ENCODE measurements at regions not wholly inside any gene's neighbourhood (a gene's known extent, or its start where the extent isn't known, plus 50 kb on each side); places are given as distances from the start of the nearest gene placed in this dataset.
"Not testable (repeated sequence)": the region's sequence is repeated elsewhere in the genome, so short reads cannot be mapped to it uniquely, and the experiment has no call there.

DNA sequence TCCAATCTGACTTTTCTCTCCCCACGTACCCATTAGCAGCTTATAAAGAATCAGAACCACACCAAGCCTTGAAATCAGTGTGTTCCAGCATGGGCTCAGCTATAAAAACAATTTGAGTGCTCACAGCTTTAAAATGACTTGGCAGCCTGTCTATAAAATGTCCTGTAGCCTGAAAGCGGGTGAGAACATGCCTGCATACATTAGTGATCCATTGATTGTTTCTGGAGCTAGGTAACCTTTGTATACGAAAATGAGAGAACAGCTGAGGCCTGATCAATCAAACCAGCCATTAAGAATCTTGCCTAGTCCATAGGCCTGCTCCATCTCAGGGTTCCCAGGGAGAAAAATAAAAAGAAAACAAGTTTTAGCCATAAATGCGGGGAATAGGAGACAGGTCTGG is 245.8 kb upstream of the SULF2 start:
- no peak for DNase-seq (ENCODE audit: low spot score, unreplicated experiment)
- no peak overlapping the region for H3K27ac Mint-ChIP-seq

GRCh38 chr20:48026981-48027592 is 241.8 kb upstream of the SULF2 start:
- no peak overlapping the region for H3K27ac Mint-ChIP-seq
- no peaks in the 10 kb centered on the region for H3K36me3 Mint-ChIP-seq (ENCODE audit: insufficient read depth)
- H3K9me3 Mint-ChIP-seq (ENCODE audit: low read depth) = peaks cover 3% of the 10 kb centered on the region
- no peak for TF ChIP-seq CTCF (IDR thresholded peaks at IDR 0.05; ENCODE audit: unreplicated experiment)
- no peak for DNase-seq (ENCODE audit: low spot score, unreplicated experiment)
- H3K4me1 Mint-ChIP-seq (ENCODE audit: low read depth) = no peaks in the 10 kb centered on the region
- H3K4me3 Mint-ChIP-seq (ENCODE audit: low read depth) = no peak overlapping the region
- H3K27me3 Mint-ChIP-seq = peaks cover 5% of the 10 kb centered on the region

More for the DNA sequence above, 245.8 kb upstream of the SULF2 start:
- Mint-ChIP-seq H3K27me3 (no peaks in the 10 kb centered on the region), H3K9me3 (ENCODE audit: low read depth) (no peaks in the 10 kb centered on the region), H3K4me3 (ENCODE audit: low read depth) (no peak overlapping the region), H3K36me3 (ENCODE audit: insufficient read depth) (no peaks in the 10 kb centered on the region), H3K4me1 (ENCODE audit: low read depth) (no peaks in the 10 kb centered on the region)
- TF ChIP-seq CTCF (IDR thresholded peaks at IDR 0.05; ENCODE audit: unreplicated experiment) = no peak

- Mint-ChIP-seq H3K4me1 (ENCODE audit: low read depth) (no peaks in the 10 kb centered on the region), H3K27ac (no peak overlapping the region), H3K27me3 (peaks cover 5% of the 10 kb centered on the region), H3K36me3 (ENCODE audit: insufficient read depth) (no peaks in the 10 kb centered on the region), H3K4me3 (ENCODE audit: low read depth) (no peak overlapping the region), H3K9me3 (ENCODE audit: low read depth) (peaks cover 3% of the 10 kb centered on the region)
- DNase-seq (ENCODE audit: low spot score, unreplicated experiment) = no peak
- TF ChIP-seq CTCF (IDR thresholded peaks at IDR 0.05; ENCODE audit: unreplicated experiment) = no peak
Observed at GRCh38 chr20:48025661-48026060, 240.4 kb upstream of the SULF2 start.

DNA sequence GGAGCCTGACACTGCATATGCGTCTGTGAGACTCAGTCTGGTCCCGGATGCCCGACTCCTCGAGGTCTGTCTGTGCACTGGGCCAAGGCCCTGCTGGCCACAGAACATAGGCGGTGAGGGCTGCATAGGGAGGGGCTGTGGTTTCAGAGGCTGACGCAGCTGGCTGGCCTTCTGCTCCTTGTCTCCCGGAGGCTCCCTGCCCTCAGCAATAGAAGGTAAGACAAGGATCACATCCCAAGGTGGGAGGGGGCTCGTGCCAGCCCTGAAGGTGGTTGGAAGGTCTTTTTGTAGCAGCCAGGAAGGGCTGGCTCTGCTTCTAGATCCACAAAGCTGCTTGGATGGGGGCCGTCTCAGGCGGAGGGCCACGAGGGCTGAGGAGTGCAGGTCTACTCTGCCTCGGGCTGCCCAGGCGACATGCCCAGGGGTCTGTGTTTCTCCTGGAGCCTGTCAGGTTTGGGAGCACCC is 239.8 kb upstream of the SULF2 start:
- TF ChIP-seq CTCF (IDR thresholded peaks at IDR 0.05; ENCODE audit: unreplicated experiment) = no peak
- no peak for DNase-seq (ENCODE audit: low spot score, unreplicated experiment)
- Mint-ChIP-seq H3K27ac (no peak overlapping the region), H3K4me1 (ENCODE audit: low read depth) (peaks cover 2% of the 10 kb centered on the region), H3K9me3 (ENCODE audit: low read depth) (peaks cover 3% of the 10 kb centered on the region), H3K27me3 (peaks cover 5% of the 10 kb centered on the region), H3K4me3 (ENCODE audit: low read depth) (no peak overlapping the region), H3K36me3 (ENCODE audit: insufficient read depth) (no peaks in the 10 kb centered on the region)

- H3K27ac Mint-ChIP-seq = no peak overlapping the region
- TF ChIP-seq CTCF (IDR thresholded peaks at IDR 0.05; ENCODE audit: unreplicated experiment) = no peak
- no peaks in the 10 kb centered on the region for H3K36me3 Mint-ChIP-seq (ENCODE audit: insufficient read depth)
- peaks cover 3% of the 10 kb centered on the region for H3K9me3 Mint-ChIP-seq (ENCODE audit: low read depth)
- H3K4me1 Mint-ChIP-seq (ENCODE audit: low read depth) = peaks cover 3% of the 10 kb centered on the region
- DNase-seq (ENCODE audit: low spot score, unreplicated experiment) = no peak
- H3K4me3 Mint-ChIP-seq (ENCODE audit: low read depth) = no peak overlapping the region
- H3K27me3 Mint-ChIP-seq = peaks cover 5% of the 10 kb centered on the region
Observed at GRCh38 chr20:48024539-48024938, 239.3 kb upstream of the SULF2 start.

DNA sequence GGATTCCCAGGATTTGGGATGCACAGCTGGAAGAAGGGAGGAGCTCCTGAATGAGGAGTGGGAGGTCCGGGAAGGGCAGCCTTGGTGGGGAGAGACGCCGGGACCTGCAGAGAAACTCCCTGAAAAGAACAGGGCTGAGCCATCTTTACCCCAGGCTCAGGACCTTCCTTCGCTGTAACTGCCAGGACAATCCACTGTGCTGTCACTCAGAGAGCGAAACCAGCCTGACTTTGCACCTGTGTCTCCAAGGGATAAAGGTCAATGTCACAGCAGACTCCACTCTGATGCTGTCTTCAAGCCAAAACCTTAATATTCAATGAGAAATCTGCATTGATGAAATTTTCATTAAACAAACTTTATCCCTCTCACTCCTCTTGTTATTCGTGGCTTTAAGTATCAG is 235.4 kb upstream of the SULF2 start:
- H3K27ac Mint-ChIP-seq; H3K27me3 Mint-ChIP-seq; DNase-seq (ENCODE audit: low spot score, unreplicated experiment); H3K4me3 Mint-ChIP-seq (ENCODE audit: low read depth); H3K36me3 Mint-ChIP-seq (ENCODE audit: insufficient read depth); H3K4me1 Mint-ChIP-seq (ENCODE audit: low read depth): not testable (repeated sequence)
- H3K9me3 Mint-ChIP-seq (ENCODE audit: low read depth) = peaks cover 10% of the 10 kb centered on the region

All from progenitor cell of endocrine pancreas (in vitro differentiated cells).